ENCODE measurements at regions not wholly inside any gene's neighbourhood (a gene's known extent, or its start where the extent isn't known, plus 50 kb on each side); places are given as distances from the start of the nearest gene placed in this dataset.

DNA sequence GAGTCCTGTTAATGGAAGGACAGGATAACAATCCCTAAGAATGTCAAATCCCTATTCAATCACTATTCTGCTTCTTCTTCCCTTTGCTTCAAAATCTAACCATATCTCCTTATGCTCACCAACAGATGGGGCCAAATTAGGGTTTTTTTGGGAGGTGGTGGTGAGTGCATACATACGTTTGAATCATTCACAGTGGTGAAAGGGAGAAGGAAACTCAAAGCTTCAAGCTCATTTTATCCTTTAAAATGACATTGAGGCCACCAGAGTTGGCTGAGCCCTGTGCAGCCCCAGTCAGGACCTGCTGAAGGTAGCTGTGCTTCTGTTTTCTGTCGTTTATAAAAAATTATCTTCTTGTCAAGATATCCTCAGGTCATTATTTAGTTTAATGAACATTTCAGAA, 607.5 kb upstream of the AGTR1 start:
- TF ChIP-seq SP1 (IDR thresholded peaks at IDR 0.05; ENCODE audit: low read depth, low read length) (no peak), TAF1 (IDR thresholded peaks at IDR 0.05; ENCODE audit: borderline replicate concordance, low read depth, low read length) (no peak), HDAC2 (IDR thresholded peaks at IDR 0.05) (no peak), JUNB (IDR thresholded peaks at IDR 0.05) (no peak), NRF1 (conservative IDR thresholded peaks at IDR 0.05; ENCODE audit: low read depth, low read length) (no peak), TCF3 (IDR thresholded peaks at IDR 0.05; ENCODE audit: borderline replicate concordance, insufficient read depth, low read depth, low read length) (no peak), CHD4 (IDR thresholded peaks at IDR 0.05) (no peak)
- TF ChIP-seq, protein P1, sequence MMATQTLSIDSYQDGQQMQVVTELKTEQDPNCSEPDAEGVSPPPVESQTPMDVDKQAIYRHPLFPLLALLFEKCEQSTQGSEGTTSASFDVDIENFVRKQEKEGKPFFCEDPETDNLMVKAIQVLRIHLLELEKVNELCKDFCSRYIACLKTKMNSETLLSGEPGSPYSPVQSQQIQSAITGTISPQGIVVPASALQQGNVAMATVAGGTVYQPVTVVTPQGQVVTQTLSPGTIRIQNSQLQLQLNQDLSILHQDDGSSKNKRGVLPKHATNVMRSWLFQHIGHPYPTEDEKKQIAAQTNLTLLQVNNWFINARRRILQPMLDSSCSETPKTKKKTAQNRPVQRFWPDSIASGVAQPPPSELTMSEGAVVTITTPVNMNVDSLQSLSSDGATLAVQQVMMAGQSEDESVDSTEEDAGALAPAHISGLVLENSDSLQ (IDR thresholded peaks at IDR 0.05): no peak
- TF ChIP-seq, protein P2, sequence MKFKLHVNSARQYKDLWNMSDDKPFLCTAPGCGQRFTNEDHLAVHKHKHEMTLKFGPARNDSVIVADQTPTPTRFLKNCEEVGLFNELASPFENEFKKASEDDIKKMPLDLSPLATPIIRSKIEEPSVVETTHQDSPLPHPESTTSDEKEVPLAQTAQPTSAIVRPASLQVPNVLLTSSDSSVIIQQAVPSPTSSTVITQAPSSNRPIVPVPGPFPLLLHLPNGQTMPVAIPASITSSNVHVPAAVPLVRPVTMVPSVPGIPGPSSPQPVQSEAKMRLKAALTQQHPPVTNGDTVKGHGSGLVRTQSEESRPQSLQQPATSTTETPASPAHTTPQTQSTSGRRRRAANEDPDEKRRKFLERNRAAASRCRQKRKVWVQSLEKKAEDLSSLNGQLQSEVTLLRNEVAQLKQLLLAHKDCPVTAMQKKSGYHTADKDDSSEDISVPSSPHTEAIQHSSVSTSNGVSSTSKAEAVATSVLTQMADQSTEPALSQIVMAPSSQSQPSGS (IDR thresholded peaks at IDR 0.05; ENCODE audit: low read length): no peak
